Stomach (tissue), 8 donors: ENCODE measurements at regions not wholly inside any gene's neighbourhood (a gene's known extent, or its start where the extent isn't known, plus 50 kb on each side); places are given as distances from the start of the nearest gene placed in this dataset.

Source experiments
- DNase-seq, 2 donors: peaks; one replicate each; pipeline versions ENCODE4 v3.0.0 to v3.0.0-alpha.2; 2013 to 2019
- H3K27ac ChIP-seq, 5 donors: fragments of 200-600 bp in 4 of 5; sonication (generic) in 4 of 5; one replicate each; pipeline ENCODE4 v1.5.1; 2013 to 2019; ENCODE audit warnings: mild to moderate bottlenecking in 1 of 5, moderate library complexity in 1 of 5
- H3K27me3 ChIP-seq, 3 donors: fragments of 200-600 bp; sonication (generic); one replicate each; pipeline ENCODE4 v1.5.1; 2017 to 2019; ENCODE audit warnings: mixed run types in 1 of 3
- H3K36me3 ChIP-seq, 4 donors: fragments of 200-600 bp; sonication (generic); 1 replicate in 3 of 4; 2 replicates in 1 of 4; pipeline ENCODE4 v1.5.1; 2016 to 2019
- H3K4me1 ChIP-seq, 4 donors: fragments of 200-600 bp; sonication (generic); one replicate each; pipeline ENCODE4 v1.5.1; 2016 to 2019
- H3K4me3 ChIP-seq, 4 donors: fragments of 200-600 bp; sonication (generic) in 3 of 4; one replicate each; pipeline ENCODE4 v1.5.1; 2016 to 2019; ENCODE audit warnings: mild to moderate bottlenecking in 1 of 4
- H3K9me3 ChIP-seq, 4 donors: fragments of 200-600 bp; sonication (generic); one replicate each; pipeline ENCODE4 v1.5.1; 2016 to 2019
- EP300 ChIP-seq: sonication (generic); formaldehyde crosslinking; IDR thresholded peaks from one replicate; pipeline ENCODE4 v1.6.1; 2017; ENCODE audit warnings: antibody characterized with exemption
- POLR2A ChIP-seq, 4 donors: fragments of 450-650 bp; IDR thresholded peaks; one replicate each; pipeline ENCODE4 v1.6.1; 2016; ENCODE audit warnings: antibody characterized with exemption in 4 of 4, control low read depth in 2 of 4, mild to moderate bottlenecking in 1 of 4, moderate library complexity in 1 of 4
- POLR2AphosphoS5 ChIP-seq, 3 donors: sonication (generic); formaldehyde crosslinking; IDR thresholded peaks; one replicate each; pipeline ENCODE4 v1.6.1; 2016; ENCODE audit warnings: antibody characterized with exemption in 3 of 3
- WGBS, 5 donors: extraction: QIAGEN DNeasy Blood & Tissue Kit in 3 of 5; methylation state at CpG; one replicate each; pipeline versions ENCODE4 v1.1.5 to v1.1.7; 2013 to 2018; 5-methylcytosine and 5-hydroxymethylcytosine counted together
- intact Hi-C: fragments of 100-400 bp; cut with DNase I; formaldehyde crosslinking; loops from one replicate; pipeline ENCODE4 v1.15.1; 2023; ENCODE audit warnings: low total_unique reads
- TF ChIP-seq, protein P1 (sequence below), 7 experiments: fragments of 450-650 bp in 4 of 7; fragments of 200-600 bp in 3 of 7; sonication (generic) in 3 of 7; IDR thresholded peaks; one replicate each; pipeline ENCODE4 v1.5.1; 2016 to 2019; ENCODE audit warnings: antibody characterized with exemption in 7 of 7, control low read depth in 2 of 7, mild to moderate bottlenecking in 1 of 7
- donor health status: healthy with polysubstance abuse.
- donor health status: Bipolar disorder and iron deficiency.
- donor health status: healthy.

DNA sequence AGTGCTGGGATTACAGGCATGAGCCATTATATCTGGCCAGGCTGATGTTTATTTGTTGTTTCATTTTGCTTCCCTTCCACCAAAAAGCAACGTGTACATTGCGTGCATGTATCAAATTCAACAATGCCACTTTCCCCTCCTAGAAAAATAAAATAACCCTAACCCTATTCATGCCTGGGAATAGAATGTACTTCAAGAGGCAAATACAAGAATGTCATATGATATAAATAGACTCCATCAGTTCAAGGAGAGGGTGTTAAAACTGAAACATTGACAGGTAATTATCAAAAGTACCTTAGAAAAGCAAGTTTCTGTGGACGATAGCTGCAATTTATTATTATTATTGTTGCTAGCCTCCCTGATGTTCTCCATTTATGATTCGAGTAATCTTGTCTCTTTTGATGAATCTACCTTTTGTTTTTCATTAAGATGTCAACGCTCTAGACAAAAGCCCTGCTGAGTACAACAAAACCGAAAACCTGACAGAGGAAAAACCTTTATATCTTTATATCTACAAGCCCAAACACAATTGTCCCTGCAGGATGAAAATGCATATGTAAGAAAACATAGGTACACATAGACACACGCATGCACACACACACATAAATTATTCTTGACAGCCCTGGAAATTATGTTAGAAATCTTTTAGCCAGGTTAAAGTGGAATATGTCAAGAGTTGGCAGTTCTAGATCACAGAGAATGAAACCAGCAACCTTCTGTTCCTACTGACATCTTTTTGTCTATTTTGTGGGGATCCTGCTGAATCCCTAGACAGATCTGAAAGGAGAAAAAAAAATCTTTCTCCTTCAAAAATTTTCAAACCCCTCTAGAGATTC lies 98.9 kb downstream of the BTG1 start:
- Histone ChIP-seq H3K27ac (no peak overlapping the region), H3K4me3 (no peak overlapping the region), H3K4me1 (peaks cover 0 to 10% (median 5%) of the 10 kb centered on the region in 4 donors), H3K9me3 (no peaks in the 10 kb centered on the region), H3K27me3 (no peaks in the 10 kb centered on the region), H3K36me3 (no peaks in the 10 kb centered on the region)
- no peak for DNase-seq
- WGBS, 5 donors = 79 to 87% (median 85%) methylated on average over 7 of the region's 7 CpGs
- no peak for TF ChIP-seq EP300
- TF ChIP-seq, protein P1, sequence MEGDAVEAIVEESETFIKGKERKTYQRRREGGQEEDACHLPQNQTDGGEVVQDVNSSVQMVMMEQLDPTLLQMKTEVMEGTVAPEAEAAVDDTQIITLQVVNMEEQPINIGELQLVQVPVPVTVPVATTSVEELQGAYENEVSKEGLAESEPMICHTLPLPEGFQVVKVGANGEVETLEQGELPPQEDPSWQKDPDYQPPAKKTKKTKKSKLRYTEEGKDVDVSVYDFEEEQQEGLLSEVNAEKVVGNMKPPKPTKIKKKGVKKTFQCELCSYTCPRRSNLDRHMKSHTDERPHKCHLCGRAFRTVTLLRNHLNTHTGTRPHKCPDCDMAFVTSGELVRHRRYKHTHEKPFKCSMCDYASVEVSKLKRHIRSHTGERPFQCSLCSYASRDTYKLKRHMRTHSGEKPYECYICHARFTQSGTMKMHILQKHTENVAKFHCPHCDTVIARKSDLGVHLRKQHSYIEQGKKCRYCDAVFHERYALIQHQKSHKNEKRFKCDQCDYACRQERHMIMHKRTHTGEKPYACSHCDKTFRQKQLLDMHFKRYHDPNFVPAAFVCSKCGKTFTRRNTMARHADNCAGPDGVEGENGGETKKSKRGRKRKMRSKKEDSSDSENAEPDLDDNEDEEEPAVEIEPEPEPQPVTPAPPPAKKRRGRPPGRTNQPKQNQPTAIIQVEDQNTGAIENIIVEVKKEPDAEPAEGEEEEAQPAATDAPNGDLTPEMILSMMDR (IDR thresholded peaks at IDR 0.05) = no peak
- no peak for TF ChIP-seq POLR2AphosphoS5 (IDR thresholded peaks at IDR 0.05)
- TF ChIP-seq POLR2A (IDR thresholded peaks at IDR 0.05) = no peak
- intact Hi-C loops = no loop called here

DNA sequence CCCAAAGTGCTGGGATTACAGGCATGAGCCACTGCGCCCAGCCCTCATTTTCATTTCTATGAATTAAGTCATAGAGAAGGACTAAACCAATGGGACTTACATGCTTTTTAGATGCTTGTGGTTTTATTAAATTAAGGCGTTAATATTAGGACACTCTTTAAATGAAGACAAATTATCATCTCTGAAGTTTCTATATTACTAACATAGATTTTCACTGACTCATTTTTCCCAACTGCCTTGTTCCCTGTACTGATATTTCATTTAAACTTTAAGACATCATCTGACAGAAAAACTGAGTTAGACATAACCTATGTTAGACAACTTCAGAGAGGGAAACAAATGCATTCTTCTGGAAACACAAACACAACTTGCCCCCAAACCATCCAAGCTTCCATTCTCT lies 99.8 kb downstream of the BTG1 start:
- TF ChIP-seq EP300 (no peak), POLR2AphosphoS5 (IDR thresholded peaks at IDR 0.05) (no peak), POLR2A (IDR thresholded peaks at IDR 0.05) (no peak)
- TF ChIP-seq, protein P1 (IDR thresholded peaks at IDR 0.05) = no peak

DNA sequence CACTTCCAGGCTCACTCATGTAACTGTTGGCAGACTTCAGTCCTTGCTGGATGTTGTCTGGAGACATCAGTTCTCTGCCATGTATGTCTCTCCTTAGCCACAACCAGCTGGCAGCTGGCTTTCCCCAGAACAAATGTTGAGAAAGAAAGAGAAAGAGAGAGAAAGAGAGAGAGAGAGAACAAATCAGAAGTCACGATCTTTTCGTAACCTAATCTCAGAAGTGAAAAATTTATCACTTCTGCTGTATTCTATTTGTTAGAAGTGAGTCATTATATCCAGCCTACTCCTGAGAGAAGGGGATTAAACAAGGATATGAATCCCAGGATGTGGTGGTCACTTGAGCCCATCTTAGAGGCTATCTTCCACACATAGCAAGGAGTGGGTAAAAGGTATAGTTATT lies 101.2 kb downstream of the BTG1 start:
- no peak overlapping the region for H3K4me3 ChIP-seq
- H3K36me3 ChIP-seq = no peaks in the 10 kb centered on the region
- TF ChIP-seq POLR2A (IDR thresholded peaks at IDR 0.05) (no peak), POLR2AphosphoS5 (IDR thresholded peaks at IDR 0.05) (no peak), EP300 (no peak)
- TF ChIP-seq, protein P1 (IDR thresholded peaks at IDR 0.05) = no peak
- H3K27ac ChIP-seq = no peak overlapping the region
- no peak for DNase-seq
- H3K27me3 ChIP-seq = no peaks in the 10 kb centered on the region
- intact Hi-C loops = no loop called here
- peaks cover 0 to 10% (median 3%) of the 10 kb centered on the region in 4 donors for H3K4me1 ChIP-seq
- no peaks in the 10 kb centered on the region for H3K9me3 ChIP-seq
- 71 to 82% (median 78%) methylated on average over 2 of the region's 2 CpGs for WGBS, 5 donors

More for the DNA sequence above, 99.8 kb downstream of the BTG1 start:
- DNase-seq = no peak
- Histone ChIP-seq H3K27ac (no peak overlapping the region), H3K27me3 (no peaks in the 10 kb centered on the region), H3K4me3 (no peak overlapping the region), H3K4me1 (peaks cover 0 to 10% (median 5%) of the 10 kb centered on the region in 4 donors), H3K9me3 (no peaks in the 10 kb centered on the region), H3K36me3 (no peaks in the 10 kb centered on the region)
- intact Hi-C loops = no loop called here
- 85 to 95% (median 89%) methylated on average over 2 of the region's 2 CpGs for WGBS, 5 donors

DNA sequence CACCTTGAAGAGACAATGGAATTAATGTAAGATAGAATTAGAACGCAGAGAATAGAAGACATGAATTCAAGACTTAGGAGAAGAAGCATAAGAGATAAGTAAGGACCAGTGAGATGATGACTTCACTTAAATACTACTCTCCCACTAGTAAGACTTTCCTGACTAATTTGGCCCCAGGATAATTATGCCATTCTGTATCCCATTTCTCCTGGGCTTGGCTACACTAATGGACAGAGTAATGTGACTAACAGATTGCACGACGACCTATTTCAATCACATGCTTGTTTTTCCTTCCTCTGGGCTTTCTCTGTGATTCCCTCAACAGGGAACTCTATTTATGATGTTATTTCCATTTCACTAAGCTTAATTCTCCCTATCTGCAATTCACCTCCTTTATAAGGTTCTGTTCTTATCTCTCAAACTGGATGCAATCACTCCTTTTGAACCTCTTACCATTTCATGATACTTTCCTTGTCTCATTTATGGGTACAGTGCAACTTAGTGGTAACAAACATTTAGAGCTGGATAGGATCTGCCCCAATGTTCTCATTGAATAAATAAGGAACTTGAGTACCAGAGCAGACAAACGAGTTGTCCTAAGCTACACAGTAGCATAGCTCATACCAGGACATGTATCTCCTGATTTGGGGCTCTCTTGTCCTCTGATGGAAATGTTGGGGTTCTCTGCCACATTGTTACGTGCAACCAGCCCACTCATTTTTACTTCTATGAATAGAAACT lies 102.7 kb downstream of the BTG1 start:
- no peaks in the 10 kb centered on the region for H3K4me1 ChIP-seq
- TF ChIP-seq, protein P1 (IDR thresholded peaks at IDR 0.05) = no peak
- TF ChIP-seq POLR2A (IDR thresholded peaks at IDR 0.05) (no peak), EP300 (no peak), POLR2AphosphoS5 (IDR thresholded peaks at IDR 0.05) (no peak)
- H3K27ac ChIP-seq = no peak overlapping the region
- no peaks in the 10 kb centered on the region for H3K9me3 ChIP-seq
- no peaks in the 10 kb centered on the region for H3K36me3 ChIP-seq
- H3K27me3 ChIP-seq = no peaks in the 10 kb centered on the region
- intact Hi-C loops = no loop called here
- no peak for DNase-seq
- no peak overlapping the region for H3K4me3 ChIP-seq
- WGBS, 5 donors = 80 to 88% (median 84%) methylated on average over 5 of the region's 5 CpGs
